ENCODE measurements at regions not wholly inside any gene's neighbourhood (a gene's known extent, or its start where the extent isn't known, plus 50 kb on each side); places are given as distances from the start of the nearest gene placed in this dataset.
"Not testable (repeated sequence)": the region's sequence is repeated elsewhere in the genome, so short reads cannot be mapped to it uniquely, and the experiment has no call there.

DNA sequence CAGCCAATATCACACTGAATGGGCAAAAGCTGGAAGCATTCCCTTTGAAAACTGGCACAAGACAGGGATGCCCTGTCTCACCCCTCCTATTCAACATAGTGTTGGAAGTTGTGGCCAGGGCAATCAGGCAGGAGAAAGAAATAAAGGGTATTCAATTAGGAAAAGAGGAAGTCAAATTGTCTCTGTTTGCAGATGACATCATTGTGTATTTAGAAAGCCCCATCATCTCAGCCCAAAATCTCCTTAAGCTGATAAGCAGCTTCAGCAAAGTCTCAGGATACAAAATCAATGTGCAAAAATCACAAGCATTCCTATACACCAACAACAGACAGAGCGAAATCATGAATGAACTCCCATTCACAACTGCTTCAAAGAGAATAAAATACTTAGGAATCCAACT is 223.2 kb downstream of the MEX3B start:
- TF ChIP-seq POLR2A, POLR2AphosphoS5 (IDR thresholded peaks at IDR 0.05; ENCODE audit: low read depth, low read length): not testable (repeated sequence)

Data from GM12891 (cell line).